GM19023 (cell line): ENCODE measurements at regions not wholly inside any gene's neighbourhood (a gene's known extent, or its start where the extent isn't known, plus 50 kb on each side); places are given as distances from the start of the nearest gene placed in this dataset.
"Not testable (repeated sequence)": the region's sequence is repeated elsewhere in the genome, so short reads cannot be mapped to it uniquely, and the experiment has no call there.

Experiments
- ATAC-seq: cut with Tn5 transposase; IDR thresholded peaks from one replicate; pipeline ENCODE4 v1.9.1; 2021; ENCODE audit warnings: mild to moderate bottlenecking, moderate library complexity; ENCODE audit not compliant: unreplicated experiment

DNA sequence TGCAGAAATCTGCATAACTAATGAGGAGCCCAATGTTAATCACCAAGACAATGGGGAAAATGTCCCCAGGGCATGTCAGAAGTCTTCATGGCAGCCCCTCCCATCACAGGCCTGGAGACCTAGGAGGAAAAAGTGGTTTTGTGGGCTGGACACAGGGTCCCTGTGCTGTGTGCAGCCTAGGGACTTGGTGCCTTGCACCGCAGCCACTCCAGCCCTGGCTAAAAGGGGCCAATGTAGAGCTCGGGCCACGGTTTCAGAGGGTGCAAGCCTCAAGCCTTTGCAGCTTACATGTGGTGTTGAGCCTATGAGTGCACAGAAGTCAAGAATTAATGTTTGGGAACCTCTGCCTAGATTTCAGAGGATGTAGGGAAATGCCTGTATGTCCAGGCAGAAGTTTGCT is 474.3 kb upstream of the ADGRB3 start:
- ATAC-seq: not testable (repeated sequence)

DNA sequence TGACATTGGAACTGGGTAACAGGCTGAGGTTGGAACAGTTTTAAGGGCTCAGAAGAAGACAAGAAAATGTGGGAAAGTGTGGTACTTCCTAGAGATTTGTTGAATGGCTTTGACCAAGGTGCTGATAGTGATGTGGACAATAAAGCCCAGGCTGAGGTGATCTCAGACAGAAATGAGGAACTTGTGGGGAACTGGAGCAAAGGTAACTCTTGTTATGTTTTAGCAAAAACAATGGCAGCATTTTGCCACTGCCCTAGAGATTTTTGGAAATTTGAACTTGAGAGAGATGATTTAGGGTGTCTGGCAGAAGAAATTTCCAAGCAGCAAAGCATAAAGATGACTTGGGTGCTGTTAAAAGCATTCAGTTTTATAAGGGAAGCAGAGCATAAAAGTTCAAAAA is 474.7 kb upstream of the ADGRB3 start:
- no peak for ATAC-seq

DNA sequence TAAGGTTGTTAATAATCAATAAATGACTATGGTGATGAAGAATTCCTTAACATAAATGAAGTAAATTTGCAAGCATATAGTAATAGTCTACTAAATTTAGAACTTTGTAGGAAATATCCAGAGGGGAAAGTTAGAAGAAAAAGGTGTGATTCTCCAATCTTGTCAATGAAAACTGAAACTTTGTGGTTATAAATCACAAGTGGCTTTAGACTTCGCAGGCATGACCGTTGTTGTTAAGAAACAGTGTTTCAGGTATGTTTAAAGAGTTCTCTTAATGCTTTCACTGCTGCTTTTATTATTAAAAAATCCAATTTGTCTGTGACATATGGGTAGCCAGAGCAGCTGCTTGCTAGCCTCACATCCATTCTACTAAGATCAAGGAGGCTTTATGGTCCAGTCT is 475.6 kb upstream of the ADGRB3 start:
- ATAC-seq: no peak

DNA sequence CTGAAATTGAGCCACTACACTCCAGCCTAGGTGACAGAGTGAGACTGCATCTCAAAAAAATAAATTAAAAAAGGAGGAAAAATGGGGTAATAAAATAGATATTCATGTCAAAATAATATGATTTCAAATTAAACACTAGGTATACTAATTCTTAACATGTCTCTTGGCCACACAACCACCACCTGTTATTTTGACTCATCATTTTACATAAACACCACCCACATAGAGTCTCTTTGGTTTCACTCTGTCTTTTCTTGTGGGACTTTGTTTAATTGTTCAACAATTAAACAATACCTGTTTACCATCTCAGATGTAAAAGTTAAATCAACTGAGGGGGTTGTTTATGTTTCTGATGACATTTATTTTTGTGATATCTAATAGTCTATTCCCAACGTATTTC is 476.8 kb upstream of the ADGRB3 start:
- ATAC-seq: peak; percentile 71

DNA sequence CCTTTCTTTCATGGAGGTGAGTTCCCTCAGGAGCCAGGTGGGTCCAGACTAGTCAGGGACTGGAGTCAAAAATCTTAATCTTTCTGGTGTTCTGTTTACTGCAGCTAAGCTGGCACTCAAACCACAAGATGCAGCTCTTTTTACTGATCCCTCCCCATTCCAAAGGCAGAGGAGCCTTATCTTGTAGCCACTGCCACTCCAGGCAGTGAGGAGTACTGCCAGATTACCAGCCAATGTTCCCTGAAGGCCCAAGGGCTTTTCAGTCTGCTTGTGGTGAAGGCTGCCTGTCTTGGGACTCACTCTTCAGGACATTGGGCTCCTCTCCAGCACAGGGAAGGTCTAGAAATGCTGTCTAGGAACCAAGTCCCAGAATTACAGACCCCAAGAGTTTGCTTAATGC is 490.4 kb upstream of the ADGRB3 start:
- no peak for ATAC-seq

DNA sequence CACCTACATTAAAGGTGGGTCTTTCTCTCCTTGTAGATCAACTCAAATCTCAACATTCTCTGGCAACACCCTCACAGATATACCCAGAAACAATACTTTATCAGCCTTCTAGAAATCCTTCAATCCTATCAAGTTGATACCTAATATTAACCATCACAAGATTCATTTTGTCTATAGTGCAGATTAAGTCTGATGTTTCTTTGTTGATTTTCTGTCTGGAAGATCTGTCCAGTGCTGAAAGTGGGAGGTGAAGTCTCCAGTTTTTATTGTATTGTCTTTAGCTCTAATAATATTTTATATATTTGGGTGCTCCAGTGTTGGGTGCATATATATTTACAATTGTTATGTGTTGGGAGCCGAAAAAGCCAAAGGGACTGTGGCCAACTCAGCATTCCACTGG is 493.9 kb upstream of the ADGRB3 start:
- no peak for ATAC-seq

DNA sequence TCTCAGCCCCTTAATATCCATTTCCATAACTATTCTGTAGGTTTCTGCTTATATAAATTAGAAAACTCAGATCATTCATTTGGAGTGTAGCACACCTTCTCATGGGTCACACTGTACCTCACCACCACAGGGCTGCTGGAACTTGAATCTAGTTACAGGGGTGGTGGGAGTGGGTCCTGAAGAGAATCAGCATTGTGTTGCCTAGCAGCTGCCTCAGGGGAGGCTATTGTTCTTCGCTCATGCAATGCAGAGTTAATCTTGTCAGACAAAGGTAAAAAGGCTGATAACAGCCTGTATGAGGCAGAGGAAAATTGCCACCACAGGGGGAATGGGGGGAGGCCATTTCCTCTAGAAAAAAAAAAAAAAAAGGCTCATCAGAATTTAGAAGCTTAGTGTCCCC is 496.0 kb upstream of the ADGRB3 start:
- no peak for ATAC-seq

DNA sequence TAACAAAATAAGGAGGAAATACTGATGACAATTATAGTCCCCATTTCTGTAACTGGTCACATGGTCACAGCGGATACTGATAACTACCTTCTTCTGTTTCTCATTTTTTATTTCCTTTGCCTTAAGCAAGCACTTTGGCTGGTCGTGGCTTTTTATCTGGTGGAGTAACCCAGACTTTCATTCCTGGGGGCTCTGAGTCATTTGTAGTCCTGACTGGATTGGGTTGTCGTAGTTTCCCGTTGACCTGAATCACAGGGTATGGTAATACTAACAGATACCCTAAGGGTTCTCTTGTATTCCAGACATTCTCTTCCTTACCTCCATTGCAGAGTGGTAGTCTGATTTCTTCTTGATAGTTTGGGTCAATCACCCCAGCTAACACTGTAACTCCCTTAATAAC is 500.3 kb upstream of the ADGRB3 start:
- ATAC-seq: no peak

DNA sequence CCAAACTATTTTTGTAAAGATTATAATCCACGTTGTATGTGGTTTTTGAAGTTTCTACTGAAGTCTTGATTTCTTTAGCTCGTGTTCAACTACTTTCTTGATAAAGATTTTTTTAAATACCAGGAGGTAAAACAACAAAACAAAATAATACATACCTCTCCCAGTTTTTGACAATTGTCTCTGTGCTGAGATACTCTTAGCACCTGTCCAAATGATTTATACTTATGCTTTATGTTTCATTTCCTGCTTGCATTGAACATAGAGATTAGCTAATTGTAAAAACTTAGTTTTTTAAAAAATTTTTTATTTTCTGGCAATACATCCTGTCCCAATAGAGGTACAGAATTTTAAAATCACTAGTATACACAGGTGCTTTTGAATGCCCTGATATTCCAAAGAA is 506.9 kb upstream of the ADGRB3 start:
- ATAC-seq: no peak

DNA sequence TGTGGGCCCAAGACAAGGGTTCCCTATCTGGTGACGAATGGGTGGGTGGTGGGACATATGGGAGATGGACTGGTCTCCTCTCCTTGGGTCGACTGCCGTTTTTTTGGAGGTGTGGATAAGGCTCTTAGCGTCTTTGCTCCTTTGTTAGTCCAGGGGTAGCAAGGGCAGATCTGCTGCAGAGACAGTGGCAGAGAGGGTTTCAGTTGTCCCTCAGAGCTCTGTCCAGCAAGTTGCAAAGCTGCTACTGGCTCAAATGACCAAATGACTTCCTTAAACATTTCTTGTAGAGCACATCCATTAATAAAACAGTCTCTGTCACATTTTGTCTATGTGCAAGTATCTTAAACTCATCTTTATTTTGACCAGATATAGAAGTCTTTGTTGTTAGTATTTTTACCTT is 508.0 kb upstream of the ADGRB3 start:
- peak; percentile 8 for ATAC-seq

DNA sequence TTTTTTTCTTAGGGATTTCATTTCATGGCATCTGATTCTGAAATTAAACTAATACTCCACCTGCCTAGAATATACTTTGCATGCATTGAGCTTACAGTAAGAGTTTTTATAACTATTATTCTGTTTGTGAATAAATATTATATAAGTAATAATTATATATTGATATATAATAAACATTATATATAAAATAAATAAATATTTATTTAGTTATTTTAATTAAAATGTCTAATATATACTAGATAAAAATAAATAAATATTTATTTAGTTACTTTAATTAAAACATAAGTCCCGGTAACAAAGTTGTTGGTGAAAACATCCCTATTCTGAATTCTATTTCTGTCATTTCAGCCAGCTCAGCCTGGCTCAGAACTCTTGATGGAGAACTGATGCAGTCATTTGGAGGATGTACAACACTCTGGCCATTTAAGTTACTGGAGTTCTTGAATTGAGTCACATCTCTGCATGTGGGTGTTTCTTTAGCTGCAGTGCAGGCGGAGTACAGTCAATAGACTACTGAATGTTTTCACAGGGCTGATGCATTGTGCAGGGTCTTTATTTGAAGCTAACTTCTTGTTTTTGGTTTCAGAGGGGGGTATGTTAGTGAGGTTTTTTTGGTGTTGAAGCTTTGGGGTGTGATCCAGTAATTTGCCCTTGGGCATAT is 508.9 kb upstream of the ADGRB3 start:
- peak; percentile 95 for ATAC-seq

DNA sequence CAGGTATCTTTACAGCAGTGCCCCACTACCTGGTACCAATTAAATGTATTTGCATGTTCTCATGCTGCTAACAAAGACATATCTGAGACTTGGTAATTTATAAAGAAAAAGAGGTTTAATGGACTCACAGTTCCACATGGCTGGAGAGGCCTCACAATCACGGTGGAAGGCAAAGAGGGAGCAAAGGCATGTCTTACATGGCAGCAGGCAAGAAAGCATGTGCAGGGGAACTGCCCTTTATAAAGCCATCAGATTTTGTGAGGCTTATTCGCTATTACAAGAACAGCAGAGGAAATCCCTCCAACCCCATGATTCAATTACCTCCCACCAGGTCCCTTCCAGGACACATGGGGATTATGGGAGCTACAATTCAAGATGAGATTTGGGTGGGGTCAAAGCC is 512.1 kb upstream of the ADGRB3 start:
- not testable (repeated sequence) for ATAC-seq

DNA sequence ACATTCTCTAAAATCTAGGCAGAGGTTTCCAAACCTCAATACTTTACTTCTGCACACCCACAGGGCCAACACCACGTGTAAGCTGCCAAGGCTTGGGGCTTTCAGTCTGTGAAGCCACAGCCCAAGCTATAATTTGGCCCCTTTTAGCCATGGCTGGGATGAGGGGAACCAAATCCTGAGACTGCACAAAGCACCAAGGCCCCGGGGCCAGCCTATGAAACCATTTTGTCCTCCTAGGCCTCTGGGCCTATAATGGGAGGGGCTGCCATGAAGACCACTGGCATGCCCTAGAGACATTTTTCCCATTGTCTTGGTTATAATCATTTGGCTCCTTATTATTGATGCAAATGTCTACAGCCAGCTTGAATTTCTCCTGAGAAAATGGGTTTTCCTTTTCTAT is 513.0 kb upstream of the ADGRB3 start:
- ATAC-seq: no peak

DNA sequence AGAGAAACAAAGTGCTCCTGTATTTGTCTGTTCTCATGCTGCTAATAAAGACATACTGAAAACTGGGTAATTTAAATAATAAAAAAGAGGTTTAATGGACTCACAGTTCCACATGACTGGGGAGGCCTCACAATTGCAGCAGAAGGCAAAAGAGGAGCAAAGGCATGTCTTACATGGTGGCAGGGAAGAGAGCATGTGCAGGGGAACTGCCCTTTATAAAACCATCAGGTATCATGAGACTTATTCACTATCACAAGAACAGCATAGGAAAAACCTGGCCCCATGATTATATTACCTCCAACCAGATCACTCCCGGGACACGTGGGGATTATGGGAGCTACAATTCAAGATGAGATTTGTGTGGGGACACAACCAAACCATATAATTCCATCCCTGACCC is 514.1 kb upstream of the ADGRB3 start:
- not testable (repeated sequence) for ATAC-seq

DNA sequence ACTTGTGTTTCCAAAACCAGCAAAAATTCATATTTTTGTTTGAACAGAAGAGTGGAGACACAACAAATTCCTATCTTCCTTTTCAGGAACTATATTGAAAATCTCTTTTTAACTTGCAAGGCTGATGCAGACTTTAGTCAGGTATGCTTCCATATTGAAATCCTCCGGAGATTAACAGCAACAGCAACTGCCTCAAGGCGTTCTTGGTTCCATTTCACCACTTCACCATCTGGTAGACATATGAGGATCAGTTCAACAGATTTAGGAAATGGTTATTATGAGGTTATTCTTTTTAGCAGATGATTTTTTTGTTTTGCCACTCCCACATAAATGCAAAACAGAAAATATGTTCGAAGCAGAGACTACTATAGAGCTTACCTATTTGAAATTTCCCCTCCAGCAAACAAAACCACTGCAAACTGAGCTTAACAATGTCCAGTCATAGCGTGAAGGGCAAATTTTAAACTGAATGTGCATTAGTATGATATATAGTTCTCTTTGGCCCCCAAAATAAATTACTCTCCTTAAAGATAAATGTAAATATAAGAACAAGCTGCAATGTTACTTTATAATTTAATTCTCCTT is 520.5 kb upstream of the ADGRB3 start:
- ATAC-seq: no peak

DNA sequence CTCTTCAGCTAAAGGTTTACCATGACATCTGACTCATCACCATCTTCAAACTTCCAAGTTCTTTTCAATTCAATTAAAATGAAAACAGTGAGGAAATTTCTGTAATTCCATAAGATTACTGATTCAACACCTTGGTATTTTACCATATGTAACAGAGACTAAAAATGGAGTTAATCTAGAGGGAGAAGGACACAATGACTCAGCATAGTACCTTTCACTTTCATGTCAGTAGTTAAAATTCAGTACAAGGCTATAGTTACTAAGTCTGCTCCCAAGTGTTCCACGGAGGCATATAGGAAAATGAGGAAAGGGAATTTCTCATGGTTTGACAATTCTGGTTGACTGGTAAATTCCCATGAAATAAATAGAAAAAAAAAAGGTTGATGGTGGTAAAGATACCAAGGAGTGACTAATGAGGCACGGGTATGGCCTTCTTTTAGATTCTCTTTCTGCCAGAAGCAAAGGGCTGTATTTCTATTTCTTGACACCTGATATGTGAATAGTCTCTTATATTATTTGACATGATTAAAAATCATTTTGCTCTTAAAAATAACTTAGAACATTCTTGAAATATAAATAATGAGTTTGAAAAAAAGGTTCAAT is 526.7 kb upstream of the ADGRB3 start:
- ATAC-seq: no peak

DNA sequence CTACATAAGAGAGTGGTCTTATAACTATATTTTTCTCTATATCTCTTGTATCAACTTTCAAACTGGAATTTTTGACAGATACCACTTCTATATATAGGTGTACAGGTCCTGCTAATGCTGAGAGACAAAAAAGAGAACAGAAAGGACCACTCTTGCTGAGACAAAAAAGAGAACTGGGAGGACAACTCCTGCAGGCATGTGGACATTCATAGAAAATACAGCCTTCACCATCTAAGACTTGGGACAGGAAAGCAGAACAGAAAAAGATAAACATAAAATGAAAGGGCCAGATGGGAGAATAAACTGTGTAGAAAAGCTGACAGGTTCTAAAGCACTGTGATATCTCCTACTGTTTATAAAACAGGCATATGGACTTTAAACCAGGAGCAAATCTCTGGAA is 541.0 kb upstream of the ADGRB3 start:
- peak; percentile 86 for ATAC-seq

DNA sequence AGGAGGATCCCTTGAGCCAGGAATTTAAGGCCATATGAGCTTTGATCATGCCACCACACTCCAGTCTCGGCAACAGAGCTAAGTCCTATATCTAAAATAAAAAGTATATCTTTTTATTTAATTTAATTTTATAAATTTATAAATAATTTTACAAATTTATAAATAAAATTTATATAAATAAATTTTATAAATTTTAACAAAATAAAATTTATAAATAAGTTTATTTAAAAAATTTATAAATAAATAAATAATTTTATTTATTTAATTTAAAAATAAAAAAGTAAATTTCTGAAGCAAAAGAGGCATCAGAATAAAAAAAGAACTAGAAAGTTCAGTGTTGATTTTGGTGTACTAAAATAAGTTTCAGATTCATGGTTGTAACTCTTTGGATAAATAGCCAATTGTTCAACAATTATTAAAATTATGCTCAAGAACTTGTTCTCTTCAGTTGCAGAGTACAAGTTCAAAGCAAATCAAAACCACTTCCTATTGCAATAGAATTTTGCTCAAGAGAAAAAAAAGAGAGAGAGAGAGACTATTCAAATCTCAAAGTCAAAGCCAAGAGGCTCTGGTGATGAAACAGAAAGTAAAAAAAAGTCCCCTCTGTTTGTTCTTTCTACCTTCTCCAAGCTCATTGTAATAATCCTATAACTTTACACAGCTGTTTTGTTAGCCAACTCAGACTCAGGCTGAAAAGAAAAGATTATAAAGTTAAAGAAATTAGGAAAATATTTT is 547.5 kb upstream of the ADGRB3 start:
- peak; percentile 89 for ATAC-seq

DNA sequence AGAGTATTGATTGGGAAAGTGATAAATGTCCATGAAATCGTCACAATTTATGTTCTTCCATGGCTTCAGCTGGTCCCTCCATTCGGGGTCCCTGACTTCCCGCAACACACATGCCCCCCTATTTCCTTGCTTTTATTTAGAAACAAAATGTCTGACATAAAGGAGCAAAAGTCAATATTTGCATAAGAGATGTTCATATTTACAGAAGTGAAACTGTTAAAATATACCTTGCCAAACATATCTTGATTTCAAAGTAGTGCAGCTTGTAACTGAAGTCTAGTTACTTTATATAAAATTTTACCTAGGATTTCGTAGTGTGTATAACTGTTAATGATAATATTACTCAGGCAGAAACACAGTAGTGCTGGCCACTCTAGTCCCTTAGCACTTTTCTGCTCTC is 548.9 kb upstream of the ADGRB3 start:
- no peak for ATAC-seq

DNA sequence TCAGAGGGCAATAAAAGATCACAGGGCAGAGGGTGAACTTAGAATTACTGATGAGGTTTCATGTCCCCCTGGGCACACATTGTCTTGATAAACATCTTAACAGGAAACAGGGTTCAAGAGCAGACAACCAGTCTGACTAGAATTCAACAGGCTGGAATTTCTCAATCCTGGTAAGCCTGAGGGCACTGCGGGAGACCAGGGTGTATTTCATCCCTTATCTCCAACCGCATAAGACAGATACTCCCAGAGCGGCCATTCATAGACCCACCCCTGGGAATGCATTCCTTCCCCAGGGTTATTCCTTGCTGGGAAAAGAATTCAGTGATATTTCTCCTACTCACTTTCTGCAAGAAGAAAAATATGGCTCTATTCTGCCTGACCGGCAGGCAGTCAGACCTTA is 549.5 kb upstream of the ADGRB3 start:
- ATAC-seq: not testable (repeated sequence)

DNA sequence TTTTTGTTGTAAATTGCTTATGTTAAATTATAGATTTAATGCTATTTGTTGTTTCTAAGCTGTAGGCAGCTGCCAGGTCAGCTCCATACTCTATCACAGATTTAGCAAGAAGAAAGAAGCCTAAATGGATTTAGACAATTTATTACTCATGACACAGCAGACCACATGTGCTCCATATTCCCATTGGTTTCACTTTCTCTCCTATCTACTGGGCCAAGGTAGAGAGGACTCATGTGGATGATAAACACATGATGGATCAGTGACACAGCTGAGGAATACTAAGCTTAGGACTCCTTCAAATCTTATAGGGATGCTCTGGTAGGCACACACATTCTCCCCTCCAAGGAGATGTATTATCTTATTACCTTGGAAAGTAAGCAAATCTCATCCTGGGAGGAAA is 553.0 kb upstream of the ADGRB3 start:
- ATAC-seq: no peak

DNA sequence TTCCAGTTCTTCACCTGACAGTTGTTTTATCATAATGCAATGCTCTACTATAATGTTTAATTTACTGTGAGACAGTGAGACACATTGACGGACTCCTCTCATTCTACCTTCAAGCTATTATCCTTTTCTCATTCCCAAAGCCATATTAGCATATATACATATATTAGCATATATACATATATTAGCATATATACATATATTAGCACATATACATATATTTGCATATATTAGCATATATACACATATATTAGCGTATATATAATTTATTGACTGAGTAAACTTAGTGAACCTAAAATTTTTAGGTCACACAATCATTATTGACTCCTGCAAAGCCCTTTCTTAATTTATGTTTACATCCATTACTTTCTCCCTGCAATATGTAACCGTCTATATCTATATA is 555.0 kb upstream of the ADGRB3 start:
- no peak for ATAC-seq
